ENCODE measurements at regions not wholly inside any gene's neighbourhood (a gene's known extent, or its start where the extent isn't known, plus 50 kb on each side); places are given as distances from the start of the nearest gene placed in this dataset.

DNA sequence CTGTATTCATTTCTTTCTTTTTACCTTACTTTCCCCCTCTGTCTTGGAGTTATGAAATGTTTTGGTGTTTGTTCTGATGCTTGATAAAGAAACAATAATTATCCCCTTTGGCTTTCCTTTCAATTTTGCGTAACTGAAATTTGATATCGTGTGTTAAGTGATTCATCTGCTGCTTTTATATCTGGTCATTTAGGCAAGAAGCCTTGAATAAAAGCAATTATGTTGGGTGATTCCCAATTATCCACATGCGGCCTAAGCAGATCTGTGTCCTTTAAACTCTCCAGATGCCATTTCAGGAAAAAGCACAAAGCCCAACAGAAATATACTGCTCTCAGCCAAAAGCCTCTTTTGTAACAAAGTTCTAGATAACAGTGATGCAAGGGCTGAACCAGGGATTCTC is 92.8 kb downstream of the TAF11L14 start:
- in situ Hi-C loops (cut with MboI), result no loop called here
- BruUV-seq (replicated peaks), result no TSS peak

More for the DNA sequence above, 92.8 kb downstream of the TAF11L14 start:
- ATAC-seq (no peak), FAIRE-seq (no peak), DNase-seq (ENCODE audit: extremely low read depth in 1 of 4, low spot score in 3 of 4) (no peak)
- Histone ChIP-seq H3K79me2 (ENCODE audit: control insufficient read depth, insufficient read depth, low read length) (no peaks in the 10 kb centered on the region), H3K9me3 (replicated peaks; ENCODE audit: control insufficient read depth, insufficient read depth, low read depth, low read length) (no peaks in the 10 kb centered on the region), H3K9me1 (ENCODE audit: control insufficient read depth, insufficient read depth, low read length) (no peaks in the 10 kb centered on the region), H3K4me3 (no peak overlapping the region), H3K4me1 (replicated peaks in 1 of 2; ENCODE audit: control insufficient read depth in 2 of 2, insufficient read depth in 2 of 2, low read length in 2 of 2) (no peaks in the 10 kb centered on the region), H4K20me1 (replicated peaks; ENCODE audit: control insufficient read depth, insufficient read depth, low read length) (no peaks in the 10 kb centered on the region), H3K27me3 (ENCODE audit: control insufficient read depth in 2 of 2, insufficient read depth in 2 of 2, low read length in 2 of 2) (no peaks in the 10 kb centered on the region), H3K4me2 (ENCODE audit: insufficient read depth, low read length) (no peak overlapping the region), H2AFZ (ENCODE audit: low read depth, low read length) (no peak overlapping the region), H3K36me3 (ENCODE audit: control insufficient read depth, insufficient read depth, low read length) (no peaks in the 10 kb centered on the region), H3K27ac (ENCODE audit: extremely low read depth, low read depth, low read length) (no peak overlapping the region), H3K9ac (ENCODE audit: insufficient read depth in 1 of 2, low read depth in 2 of 2, low read length in 2 of 2) (no peak overlapping the region)
- intact Hi-C loops (cut with micrococcal nuclease), result no loop called here
- TF ChIP-seq HLTF (IDR thresholded peaks at IDR 0.05) (no peak), RAD21 (CRISPR knock-in tag; conservative IDR thresholded peaks at IDR 0.05 in 1 of 2, IDR thresholded peaks at IDR 0.05 in 1 of 2) (no peak), HMG20A (CRISPR knock-in tag; conservative IDR thresholded peaks at IDR 0.05) (no peak), GABPB2 (CRISPR knock-in tag; conservative IDR thresholded peaks at IDR 0.05) (no peak), HDAC1 (IDR thresholded peaks at IDR 0.05) (no peak), ZFX (CRISPR knock-in tag; IDR thresholded peaks at IDR 0.05) (no peak), PTBP1 (IDR thresholded peaks at IDR 0.05; ENCODE audit: low read depth, low read length) (no peak), STAT5A (IDR thresholded peaks at IDR 0.05; ENCODE audit: borderline replicate concordance, low read length) (no peak)
- TF ChIP-seq, protein P1, sequence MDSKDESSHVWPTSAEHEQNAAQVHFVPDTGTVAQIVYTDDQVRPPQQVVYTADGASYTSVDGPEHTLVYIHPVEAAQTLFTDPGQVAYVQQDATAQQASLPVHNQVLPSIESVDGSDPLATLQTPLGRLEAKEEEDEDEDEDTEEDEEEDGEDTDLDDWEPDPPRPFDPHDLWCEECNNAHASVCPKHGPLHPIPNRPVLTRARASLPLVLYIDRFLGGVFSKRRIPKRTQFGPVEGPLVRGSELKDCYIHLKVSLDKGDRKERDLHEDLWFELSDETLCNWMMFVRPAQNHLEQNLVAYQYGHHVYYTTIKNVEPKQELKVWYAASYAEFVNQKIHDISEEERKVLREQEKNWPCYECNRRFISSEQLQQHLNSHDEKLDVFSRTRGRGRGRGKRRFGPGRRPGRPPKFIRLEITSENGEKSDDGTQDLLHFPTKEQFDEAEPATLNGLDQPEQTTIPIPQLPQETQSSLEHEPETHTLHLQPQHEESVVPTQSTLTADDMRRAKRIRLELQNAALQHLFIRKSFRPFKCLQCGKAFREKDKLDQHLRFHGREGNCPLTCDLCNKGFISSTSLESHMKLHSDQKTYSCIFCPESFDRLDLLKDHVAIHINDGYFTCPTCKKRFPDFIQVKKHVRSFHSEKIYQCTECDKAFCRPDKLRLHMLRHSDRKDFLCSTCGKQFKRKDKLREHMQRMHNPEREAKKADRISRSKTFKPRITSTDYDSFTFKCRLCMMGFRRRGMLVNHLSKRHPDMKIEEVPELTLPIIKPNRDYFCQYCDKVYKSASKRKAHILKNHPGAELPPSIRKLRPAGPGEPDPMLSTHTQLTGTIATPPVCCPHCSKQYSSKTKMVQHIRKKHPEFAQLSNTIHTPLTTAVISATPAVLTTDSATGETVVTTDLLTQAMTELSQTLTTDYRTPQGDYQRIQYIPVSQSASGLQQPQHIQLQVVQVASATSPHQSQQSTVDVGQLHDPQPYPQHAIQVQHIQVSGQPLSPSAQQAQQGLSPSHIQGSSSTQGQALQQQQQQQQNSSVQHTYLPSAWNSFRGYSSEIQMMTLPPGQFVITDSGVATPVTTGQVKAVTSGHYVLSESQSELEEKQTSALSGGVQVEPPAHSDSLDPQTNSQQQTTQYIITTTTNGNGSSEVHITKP (IDR thresholded peaks at IDR 0.05; ENCODE audit: partially characterized antibody), result no peak
- WGBS (ENCODE audit: insufficient coverage, low coverage, missing lambda C conversion rate), result 2% methylated on average over 3 of the region's 3 CpGs
- POLR2A ChIA-PET, result no interaction called here
- CTCF ChIA-PET (ENCODE audit: low intra/inter-chr PET ratio), result no interaction called here
